Activated CD4-positive, alpha-beta T cell treated with anti-CD3 and anti-CD28 coated beads, Interleukin-2, amount 50 U/mL, for 16 hours (primary cell): ENCODE measurements at regions not wholly inside any gene's neighbourhood (a gene's known extent, or its start where the extent isn't known, plus 50 kb on each side); places are given as distances from the start of the nearest gene placed in this dataset.

Experiments
- DNase-seq: peaks from one replicate; pipeline ENCODE4 v3.0.0-alpha.2; 2020

- DNase-seq = no peak
Observed at GRCh38 chr2:21404137-21404536, 280.4 kb downstream of the TDRD15 start.

DNA sequence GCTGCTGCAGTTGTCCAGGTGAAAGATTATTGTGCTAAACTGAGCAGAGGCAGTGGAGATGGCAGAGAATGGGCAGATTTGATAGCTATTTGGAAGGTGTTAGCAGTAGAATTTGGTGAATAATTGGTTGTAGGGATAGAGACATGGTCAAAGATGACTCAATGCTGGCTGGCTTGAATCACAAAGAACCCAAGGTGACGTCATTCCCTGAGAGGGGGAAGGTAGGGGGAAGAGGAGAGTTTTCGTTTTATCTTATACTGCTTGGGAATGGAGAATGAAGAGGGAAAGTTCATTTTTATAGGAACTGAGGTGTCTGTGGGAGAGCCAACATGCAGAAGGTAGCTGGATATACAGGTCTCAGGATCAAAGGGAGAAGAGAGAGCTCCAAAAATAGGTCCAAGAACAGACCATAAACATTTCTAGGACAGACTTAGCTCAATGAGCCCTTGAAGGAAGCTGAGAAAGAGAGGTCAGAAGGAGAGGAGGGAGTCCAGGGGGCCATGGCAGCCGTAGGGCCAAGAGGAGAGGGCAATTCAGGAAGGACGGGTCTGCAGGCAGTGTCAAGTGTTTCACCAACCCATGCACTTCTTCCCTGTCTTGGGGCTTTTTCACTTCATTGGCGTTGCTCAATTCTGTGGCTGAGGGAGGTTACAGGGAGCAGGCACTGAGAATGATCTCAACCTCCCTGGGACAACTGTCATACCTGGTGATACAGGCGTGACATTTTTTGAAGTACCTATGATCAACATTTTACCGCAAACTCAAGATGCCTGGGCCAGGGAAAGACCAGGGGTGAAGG, 281.3 kb downstream of the TDRD15 start:
- DNase-seq = no peak

GRCh38 chr2:21406386-21406785, 282.6 kb downstream of the TDRD15 start:
- DNase-seq = no peak

DNA sequence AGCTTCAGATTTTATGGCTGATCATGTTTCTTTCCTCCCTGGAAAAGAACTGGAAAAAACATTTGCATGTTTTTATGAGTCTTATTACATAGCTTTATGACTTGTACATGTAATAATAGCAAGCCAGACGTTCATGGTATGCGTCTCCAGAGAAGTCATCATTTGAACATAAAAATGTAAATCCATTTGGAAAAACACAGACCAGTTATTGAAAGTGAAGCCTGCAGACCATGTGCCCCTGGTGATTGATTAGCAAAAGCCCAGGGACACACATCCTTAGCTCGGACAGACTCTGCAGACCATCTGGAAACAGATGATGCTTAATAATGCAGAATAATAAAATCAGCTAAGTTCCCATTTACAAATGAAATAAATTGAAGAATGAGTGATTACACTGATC, 283.1 kb downstream of the TDRD15 start:
- DNase-seq = no peak

DNA sequence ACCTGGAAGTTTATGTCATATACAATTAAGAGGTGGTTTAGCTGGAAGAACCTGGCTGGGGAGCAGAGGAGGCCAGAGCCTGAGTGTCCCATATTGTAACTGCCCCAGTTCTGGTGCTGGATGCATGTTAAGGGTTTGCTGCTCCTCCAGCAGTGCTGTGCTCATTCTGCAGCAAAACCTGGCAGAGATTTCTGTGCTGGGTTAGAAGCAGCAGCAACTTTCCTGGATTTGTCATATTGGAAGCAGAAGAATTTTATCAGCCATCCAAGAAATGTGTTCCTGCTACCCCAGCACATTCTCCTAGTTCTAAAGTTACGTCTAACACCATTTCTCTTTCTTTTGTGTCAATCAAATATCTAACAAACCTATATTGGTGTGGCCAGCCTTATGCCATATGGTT, 284.1 kb downstream of the TDRD15 start:
- no peak for DNase-seq

DNA sequence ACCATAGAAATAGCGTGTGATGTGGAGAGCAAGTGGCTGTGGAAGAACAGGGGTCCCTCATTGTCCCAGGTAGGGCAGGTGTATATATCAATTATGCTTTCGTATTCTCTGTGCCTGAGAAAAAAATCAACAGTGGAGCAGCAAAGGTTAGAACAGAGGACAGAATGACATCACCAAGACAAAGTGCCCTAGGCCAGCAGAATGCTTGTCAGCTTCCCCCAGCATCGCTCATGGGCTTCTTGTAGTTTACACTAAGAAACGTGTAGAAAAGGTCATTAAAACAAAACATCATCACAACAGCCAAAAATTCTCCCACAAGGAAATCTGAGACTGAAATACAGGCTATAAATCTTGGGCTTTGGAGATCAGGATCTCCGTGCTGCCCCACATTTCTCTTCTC, 288.0 kb downstream of the TDRD15 start:
- DNase-seq = no peak

GRCh38 chr2:21412944-21413443, 289.2 kb downstream of the TDRD15 start:
- DNase-seq = no peak

DNA sequence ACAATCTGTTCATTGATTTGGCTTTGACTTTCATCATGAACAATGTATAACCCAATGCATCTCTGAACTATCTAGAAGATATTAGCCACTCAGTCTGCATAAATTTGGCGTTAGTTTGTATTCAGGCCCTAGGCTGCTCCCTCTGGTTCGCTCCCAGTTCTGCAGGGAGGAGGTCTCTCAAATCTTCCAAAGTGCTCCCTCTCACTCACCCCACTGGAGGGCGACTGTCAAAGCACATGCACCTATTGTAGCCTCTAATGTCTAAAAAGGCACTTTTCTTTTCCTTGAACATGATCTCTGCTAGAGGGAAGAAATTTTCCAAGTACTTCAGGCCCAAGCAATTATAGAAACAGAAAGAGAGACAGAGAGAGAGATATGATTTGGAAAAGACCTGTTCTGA, 291.5 kb downstream of the TDRD15 start:
- DNase-seq = no peak

GRCh38 chr2:21416226-21416625, 292.5 kb downstream of the TDRD15 start:
- no peak for DNase-seq

GRCh38 chr2:21418456-21418855, 294.7 kb downstream of the TDRD15 start:
- DNase-seq = no peak

DNA sequence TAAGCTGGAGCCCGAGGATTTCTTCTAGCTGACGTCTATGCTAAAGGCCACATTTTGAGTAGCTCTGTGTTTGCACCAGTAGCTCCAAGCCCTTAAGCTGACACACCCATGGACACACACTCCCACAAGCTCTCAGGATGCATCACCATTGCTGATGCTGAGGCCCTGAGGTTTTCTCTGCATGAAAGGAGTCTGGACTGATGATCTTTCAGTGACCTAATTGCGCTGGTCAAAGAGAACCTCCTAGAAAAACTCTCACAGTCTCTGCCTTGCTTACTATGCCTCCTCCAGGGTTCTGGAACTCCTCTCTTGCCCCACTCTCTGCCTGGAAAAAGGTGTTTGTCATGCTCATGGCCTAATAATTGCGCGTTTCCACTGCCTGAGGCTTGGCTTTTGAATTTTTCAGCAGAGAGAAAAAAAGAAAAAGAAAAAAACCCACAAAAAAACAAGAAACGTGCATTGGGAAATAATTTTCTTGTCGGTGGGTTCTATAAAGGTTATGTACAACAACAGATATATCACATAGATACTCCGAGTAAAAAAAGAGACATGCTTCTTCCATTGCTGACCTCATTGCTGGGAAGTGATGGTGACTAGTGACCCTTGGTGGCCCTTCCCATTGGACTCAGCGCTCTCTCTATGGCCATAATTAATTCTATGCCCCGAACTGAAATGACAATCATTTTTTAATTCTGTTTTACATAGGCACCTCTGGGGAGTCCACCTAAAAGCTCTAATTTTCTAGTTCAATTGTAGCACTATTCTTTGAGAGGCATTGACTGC, 297.0 kb downstream of the TDRD15 start:
- no peak for DNase-seq

- DNase-seq = peak; percentile 11
Observed at GRCh38 chr2:21422050-21422449, 298.3 kb downstream of the TDRD15 start.

DNA sequence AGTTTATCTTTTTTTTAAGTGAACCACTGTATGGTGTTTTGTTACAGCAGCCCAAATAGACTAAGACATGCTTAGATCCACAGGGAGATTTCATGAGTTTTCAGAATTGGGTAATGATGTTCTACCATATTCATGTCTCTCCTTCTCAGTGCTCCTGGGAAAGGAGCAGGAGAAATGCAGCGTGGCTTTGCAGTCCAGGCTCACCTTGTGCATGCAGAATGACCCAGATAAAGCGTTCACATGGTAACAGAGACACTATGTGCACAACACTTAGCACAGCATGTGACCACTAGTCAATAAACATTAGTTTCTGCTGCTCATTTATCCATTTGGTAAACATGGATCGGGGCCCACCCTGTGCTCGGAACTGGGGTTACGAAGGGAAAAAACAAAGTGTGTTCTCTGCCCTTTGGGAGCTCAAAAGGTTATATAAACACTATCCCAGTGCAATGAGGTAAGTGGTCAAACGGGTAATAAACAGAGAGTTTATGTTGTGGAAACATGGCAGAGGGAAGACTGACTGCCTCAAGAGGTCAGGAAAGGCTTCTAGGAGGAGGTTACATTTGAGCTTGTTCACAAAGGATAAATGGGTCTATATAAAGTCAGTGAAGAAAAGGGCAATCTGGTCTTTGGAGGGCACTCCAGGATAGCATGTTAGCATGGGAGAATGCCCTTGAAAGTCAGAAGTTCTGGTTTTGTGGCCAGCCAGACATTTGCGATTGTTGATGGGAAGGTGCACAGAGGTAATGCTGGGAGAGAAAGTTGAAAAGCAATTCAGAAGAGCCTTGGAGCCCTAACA, 299.2 kb downstream of the TDRD15 start:
- DNase-seq = no peak

GRCh38 chr2:21423854-21424253, 300.1 kb downstream of the TDRD15 start:
- no peak for DNase-seq

DNA sequence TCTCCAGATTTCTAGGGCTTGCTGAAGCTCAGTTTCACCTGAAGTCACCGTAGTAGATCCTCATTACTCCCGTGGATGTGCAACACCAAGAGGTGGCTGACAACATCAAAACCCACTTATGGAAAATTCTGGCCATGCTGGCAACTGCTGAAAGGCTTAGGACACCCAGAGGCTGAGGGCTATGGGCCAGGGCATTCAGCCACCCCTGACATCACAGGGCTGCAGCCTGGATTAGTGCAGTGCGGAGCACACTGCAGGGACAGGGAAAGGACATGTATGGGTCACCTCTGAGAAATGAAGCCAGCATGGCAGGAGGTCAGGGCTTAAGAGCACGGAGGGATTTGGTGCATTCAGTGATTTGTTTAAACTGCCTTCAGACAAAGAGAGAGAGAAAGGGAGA, 300.6 kb downstream of the TDRD15 start:
- no peak for DNase-seq

GRCh38 chr2:21427606-21428005, 303.8 kb downstream of the TDRD15 start:
- DNase-seq = no peak

- no peak for DNase-seq
Observed at GRCh38 chr2:21428754-21429153, 305.0 kb downstream of the TDRD15 start.

GRCh38 chr2:21429747-21430146, 306.0 kb downstream of the TDRD15 start:
- DNase-seq = no peak

GRCh38 chr2:21431078-21431477, 307.3 kb downstream of the TDRD15 start:
- no peak for DNase-seq

DNA sequence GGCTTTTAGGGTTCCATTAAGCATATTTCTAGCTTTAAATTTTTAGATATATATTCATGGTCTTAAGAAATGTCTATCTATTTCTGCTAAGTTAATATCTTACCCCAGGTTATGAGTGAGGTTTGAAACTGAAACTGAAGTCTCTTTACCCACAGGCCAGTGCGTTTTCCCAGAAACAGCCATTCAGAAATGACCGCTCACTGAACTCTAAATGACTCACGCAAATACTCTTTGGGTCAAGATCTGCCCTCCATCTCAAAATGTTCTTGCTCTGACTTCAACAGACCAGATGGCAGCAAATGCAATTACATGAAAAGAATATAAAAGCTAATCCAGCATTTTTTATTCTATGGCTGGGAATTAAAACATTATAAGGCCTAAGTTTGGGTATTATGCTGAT, 315.2 kb downstream of the TDRD15 start:
- no peak for DNase-seq

DNA sequence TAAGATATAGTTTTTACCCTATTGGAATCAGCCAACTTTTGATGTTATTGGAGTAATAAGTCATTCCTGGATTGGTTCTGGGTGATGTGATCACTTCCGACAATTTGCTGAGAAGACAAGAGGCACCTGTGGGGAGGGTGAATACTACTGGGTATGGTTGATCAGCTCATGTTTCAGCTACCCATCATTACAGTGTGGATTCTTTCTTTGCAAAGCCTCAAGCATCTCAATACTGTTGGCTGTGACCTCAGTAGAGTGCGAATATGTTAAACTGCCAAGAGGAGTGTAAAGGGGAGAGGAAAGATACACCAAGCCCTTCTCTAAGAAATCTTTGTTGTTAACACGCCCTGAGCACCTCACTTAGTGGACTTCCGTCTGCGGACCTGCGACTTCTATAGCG, 317.7 kb downstream of the TDRD15 start:
- no peak for DNase-seq

DNA sequence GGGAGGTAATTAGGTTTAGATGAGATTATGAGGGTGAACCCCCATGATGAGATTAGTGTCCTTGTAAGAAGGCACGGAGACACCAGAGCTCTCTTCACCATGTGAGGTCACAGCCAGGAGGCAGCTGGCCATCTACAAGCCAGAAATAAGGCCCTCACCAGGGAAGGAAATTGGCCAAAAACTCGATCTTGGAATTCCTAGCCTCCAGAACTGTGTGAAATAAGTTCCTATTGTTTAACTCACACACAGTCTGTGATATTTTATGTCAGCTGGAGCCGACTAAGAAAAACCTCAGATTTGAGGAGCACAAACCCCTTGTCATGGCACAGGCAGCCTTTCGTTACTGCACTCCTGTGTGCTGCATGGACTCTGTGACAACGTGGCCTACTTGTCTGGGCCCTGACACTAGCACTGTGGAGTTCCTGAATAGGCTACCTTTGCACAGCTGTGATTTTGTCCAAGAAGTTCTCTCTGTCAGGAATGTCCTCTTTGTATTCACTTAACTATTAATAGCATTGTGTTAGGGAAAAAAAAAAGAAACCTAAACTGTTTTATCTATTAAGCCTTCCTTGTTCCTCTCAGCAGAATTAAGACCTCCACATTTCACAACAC, 319.8 kb downstream of the TDRD15 start:
- DNase-seq = no peak

DNA sequence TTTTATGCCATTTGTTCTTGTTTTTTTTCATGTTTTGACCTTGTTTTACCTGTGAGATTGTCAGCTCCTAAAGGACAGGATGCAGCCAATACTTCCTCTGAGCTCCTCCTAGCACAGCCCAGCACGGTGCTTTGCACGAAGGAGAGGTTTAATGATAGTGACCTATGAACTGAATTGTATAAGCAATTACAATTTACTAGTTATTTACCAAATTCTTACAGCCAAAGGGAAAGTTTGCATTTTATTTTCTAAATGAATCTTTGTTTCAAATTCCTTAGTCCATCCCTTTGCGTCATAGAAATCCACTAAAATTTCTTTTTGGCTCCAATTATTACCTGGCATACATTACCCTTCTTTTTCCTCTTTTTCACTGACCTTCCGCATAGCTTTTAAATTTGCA, 326.1 kb downstream of the TDRD15 start:
- no peak for DNase-seq
